ENCODE measurements at regions not wholly inside any gene's neighbourhood (a gene's known extent, or its start where the extent isn't known, plus 50 kb on each side); places are given as distances from the start of the nearest gene placed in this dataset.
"Not testable (repeated sequence)": the region's sequence is repeated elsewhere in the genome, so short reads cannot be mapped to it uniquely, and the experiment has no call there.

GRCh38 chr1:234957330-234958065 is 171.1 kb downstream of the TOMM20 start:
- FAIRE-seq, result peak; percentile 90

GRCh38 chr1:234956821-234957329 is 171.8 kb downstream of the TOMM20 start:
- no peak for FAIRE-seq

DNA sequence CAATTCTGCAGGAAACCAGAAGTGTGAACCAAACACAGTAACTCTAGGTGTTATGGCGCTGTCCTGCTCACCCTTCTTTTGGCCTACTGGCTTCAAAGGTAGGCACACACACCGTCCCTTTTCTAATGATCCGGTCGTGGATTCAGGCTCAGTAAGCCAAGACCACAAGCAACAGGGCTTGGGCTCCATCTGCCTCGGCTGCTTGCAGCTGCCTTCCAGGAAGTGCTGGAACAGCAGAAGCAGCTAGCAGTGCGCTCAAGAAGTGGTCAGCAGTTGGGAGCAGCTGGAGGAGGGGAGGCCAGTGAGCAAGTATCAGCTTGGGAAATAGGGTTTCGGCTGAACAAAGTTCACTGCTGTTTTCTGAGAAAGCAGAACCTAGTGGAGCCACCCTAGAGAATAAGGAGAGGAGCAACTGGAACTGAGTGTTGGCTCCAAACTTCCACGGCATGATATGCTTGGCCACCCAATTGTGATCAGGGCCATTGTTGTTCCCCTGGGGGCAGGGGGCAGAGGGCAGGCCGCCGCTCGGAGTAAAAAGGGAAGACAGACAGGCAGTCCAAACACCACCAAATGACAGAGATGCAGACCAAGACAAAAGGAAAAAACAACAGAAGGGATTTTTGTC is 173.4 kb downstream of the TOMM20 start:
- FAIRE-seq, result no peak

DNA sequence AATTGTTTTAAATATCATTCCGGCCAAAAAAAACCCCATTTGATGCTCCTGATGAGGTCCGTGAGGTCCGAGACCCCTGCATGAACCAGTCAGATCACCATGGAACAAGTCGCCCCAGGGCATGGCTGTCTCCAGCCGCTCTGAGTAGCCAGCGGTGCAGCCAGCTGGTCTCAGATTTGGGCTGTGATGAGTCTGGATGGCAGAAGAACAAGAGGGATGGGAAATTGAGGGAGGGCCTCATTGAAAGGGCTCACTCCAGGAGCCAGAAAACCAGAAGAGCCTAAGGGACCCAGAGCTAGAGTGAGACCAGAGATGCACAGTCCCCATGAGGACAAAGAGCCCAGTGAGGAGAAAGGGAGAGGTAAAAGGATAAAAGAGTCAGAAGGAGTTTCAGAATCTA is 174.0 kb downstream of the TOMM20 start:
- FAIRE-seq, result no peak

DNA sequence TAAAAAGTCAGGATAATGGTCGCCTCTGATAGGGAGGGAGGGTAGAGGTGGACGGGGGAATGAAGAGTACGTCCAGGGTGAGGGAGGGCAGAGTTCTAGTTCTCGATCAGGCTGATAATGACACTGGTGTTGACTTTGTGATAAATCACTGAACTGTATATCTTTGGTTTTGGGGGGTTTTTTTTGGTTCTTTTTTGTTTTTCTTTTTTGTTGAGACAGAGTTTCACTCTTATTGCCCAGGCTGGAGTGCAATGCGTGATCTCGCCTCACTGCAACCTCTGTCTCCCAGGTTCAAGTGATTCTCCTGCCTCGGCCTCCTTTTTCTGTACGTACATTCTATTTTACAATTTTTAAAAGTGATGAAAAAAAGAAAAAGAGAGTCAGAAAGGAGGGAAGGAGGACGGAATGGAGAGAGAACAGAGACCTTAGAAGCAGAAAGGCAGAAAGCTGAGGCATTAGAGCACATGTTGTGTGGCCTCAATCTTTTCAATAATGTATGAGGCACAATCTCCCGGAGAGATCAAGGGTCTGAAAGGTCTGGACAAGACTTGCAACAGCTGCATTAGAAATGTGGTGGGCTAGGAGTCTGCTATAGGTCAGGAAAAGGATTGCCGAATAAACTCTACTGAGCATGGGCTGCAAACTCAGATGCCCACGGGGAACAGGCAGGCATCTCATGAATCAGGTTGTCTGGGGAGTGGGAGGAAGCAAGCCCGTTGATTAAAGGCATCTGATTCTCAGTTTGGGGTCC is 174.8 kb downstream of the TOMM20 start:
- FAIRE-seq, result no peak

- no peak for FAIRE-seq
These were observed 178.0 kb downstream of the TOMM20 start for GRCh38 chr1:234950598-234950997.

GRCh38 chr1:234949528-234949927 is 179.1 kb downstream of the TOMM20 start:
- FAIRE-seq, result not testable (repeated sequence)

DNA sequence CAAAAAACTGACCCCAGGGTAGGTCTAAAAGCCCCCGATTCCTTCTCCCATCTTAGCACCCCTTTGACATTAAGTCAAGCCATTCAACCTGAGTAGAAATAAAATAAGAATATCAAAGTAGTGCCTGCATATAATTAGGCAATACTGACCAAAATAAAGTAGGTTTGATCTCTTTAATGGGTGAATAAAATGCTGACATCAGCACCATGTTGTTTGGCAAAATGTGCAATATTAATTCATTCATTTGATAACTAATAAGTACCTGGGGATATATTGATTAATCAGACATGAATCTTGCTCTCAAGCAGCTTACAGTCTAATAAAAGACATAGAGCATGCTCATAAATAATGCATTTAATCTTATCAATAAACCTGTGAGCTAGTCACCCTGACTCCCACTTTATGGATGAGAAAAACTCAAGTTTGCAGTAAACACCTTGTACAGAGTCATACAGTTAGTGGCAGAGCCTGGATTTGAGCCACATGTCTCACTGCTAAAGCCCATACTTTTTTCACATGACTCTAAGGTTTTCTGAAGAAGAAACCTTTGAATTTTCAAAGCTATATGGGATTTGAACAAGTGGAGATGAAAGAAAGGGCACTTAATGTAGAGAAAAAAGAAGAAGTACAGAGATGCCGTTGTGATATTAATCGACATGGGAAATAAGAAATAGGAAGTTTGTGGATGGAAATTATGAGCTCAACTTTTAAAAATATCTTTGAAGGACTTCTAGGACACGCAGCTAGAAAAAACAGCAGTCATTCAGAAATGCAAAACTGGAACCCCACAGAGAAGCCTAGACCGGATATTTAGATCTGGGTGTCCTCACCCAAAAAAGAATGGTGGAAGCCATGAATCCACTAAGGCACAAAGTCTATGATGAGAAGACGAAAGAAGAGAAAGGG is 183.9 kb downstream of the TOMM20 start:
- FAIRE-seq, result no peak

DNA sequence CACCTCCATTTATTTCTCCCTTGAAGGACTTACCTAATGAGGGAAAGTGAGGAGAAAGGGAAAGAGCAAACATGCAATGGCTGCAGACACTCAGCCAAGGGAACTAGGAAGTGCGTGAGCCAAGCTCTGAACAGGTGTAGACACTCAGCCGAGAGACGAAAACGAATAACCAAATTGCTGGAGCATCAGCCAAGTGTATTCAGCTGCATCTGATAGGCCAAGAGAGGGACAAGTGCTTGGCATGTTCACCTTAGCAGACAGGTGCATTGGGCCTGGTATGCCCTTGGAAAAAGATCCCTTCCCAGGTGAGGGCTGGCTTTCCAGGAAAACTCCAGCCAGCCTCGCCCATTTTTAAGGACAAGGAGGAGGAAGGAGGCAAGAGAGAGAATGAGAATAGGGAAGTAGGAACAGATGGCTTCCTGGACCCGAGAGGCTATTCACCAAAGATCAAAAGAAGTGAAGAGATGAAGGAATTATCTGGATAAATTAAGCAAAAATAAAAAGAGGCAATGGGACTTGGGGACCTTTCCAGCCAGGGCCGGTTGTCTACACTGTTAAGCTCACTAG is 184.7 kb downstream of the TOMM20 start:
- no peak for FAIRE-seq

DNA sequence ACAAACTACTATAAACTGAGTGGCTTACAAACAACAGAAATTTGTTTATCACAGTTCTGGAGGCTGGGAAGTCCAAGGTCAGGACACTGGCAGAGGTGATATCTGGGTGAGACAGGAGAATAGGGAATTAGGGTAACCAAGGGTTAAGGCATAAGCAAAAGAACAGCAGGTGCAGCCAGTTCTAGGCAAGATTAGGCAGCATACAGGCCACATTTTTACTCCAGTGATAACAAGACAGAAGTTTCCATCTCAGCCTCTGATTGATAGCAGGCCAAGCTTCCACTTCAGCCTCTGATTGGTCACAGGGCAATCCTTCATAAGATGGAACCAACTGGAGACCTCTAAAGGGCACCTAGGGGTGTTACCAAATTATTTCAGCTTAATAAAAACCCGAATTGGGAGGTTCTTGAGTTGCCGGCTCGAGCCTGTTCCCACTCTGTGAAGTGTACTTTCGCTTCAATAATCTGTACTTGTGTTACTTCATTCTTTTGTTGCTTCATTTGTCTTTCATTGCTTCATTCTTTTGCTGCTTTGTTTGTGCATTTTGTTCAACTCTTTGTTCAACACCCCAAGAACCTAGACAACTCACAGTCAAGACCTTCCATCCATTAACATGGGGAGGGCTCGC is 185.6 kb downstream of the TOMM20 start:
- FAIRE-seq, result no peak

GRCh38 chr1:234942012-234942332 is 186.7 kb downstream of the TOMM20 start:
- FAIRE-seq, result no peak

- no peak for FAIRE-seq
These were observed 187.2 kb downstream of the TOMM20 start for GRCh38 chr1:234941321-234942011.

- FAIRE-seq, result no peak
These were observed 187.8 kb downstream of the TOMM20 start for GRCh38 chr1:234940841-234941240.

DNA sequence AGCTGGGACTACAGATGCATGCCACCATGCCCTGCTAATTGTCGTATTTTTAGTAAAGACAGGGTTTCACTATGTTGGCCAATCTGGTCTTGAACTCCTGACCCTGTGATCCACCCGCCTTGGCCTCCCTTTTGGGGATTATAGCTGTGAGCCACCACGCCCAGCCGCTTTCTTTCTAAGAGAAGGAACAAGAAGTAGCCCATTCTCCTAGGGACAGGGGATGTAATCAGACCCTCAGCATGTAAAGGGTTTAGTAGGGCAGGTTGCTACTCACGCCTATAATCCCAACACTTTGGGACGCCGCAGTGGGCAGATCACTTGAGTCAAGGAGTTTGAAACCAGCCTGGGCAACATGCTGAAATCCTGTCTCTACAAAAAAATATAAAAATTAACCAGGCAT is 189.7 kb downstream of the TOMM20 start:
- FAIRE-seq, result no peak

DNA sequence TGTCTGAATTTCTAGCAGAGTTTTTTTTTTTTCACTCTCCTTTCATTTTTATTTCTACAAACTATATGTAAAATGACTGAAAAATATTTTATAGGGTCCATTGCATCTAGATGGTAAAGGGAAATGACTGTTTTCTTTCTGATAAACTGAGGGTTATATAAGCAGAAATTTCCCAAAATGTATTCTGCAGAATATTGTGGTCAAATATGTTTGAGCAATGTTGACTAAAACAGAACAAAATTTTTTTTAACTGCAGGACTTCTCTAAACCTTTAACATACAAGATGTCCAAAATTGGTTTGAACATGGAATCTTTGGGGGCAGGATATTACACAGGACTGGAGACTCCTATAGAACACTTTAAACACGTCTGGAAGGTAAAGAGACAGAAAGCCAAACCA is 190.5 kb downstream of the TOMM20 start:
- FAIRE-seq, result peak; percentile 66

DNA sequence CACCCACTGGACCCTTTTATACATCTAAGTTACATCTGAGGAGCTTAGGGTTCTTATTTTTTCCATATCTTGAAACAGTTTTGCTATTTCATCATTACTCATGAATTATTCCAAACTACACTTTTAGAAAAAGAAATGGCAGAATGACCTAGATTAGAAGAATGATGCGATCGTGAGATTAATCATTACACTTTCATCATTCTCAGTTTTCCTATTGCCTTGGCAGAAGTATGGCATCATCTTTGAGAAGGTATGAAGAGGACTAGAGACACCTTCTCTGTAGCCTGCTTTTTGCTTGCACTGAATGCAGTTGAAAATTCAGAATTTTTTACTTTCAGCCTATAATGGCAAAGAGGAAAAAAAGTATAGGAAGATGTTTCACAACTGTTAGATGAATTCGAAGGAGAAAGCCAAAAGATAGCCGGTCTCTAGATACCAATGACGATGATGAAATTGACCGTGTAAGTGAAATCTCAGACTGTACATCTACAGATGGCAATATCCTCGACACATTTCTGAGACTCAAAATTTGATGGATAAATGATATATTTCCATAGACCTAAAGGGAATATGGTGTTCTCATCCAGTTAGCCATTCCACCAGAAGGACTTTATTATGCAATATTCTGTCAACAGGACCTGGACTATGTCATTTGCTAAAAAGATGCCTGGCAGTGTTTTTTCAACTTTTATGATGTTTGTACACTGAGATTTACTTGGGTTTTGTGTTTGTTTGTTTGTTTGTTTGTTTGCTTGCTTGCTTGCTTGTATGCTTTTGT is 191.8 kb downstream of the TOMM20 start:
- FAIRE-seq, result no peak

DNA sequence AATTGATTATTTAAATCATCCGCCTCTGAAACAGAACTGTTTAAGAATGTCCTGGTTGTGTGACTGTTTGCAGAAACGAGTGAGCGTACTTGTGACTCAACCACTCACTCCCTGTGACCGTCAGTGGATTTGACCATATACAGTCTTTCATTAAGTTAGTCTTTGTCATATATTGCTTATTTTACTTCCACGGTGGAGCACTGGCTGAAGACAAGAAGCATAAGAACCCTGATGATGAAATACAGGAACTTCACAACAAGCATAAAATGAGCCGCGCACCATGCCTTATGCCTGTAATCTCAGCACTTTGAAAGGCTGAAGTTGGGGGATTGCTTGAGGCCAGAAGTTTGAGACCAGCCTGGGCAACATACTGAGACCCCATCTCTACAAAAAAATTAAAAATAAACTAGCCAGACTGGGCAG is 194.0 kb downstream of the TOMM20 start:
- no peak for FAIRE-seq

DNA sequence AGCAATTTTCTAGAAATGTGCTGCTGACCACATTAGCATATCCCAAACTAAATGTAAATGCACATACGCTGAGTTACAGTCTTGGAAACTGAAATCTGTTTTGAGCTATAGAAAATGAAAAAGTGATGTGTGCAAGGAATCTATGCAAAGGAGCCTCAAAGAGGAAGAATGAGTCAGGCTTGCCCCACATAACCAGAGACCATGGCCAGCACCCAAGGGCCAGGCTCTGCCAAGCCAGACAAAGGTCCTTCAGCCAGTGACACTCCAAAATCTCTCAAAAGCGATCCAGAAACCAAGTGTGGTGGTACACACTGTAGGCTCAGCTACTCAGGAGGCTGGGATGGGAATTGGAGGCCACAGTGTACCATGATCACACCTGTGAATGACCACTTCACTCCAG is 195.2 kb downstream of the TOMM20 start:
- FAIRE-seq, result no peak

GRCh38 chr1:234932511-234933430 is 195.9 kb downstream of the TOMM20 start:
- no peak for FAIRE-seq

Measured in TTC549 (cell line).